SK-N-SH (cell line): ENCODE measurements at regions not wholly inside any gene's neighbourhood (a gene's known extent, or its start where the extent isn't known, plus 50 kb on each side); places are given as distances from the start of the nearest gene placed in this dataset.
"Not testable (repeated sequence)": the region's sequence is repeated elsewhere in the genome, so short reads cannot be mapped to it uniquely, and the experiment has no call there.

Experiments used
- CTCF ChIA-PET: fragments of 300-600, 350-600 bp; formaldehyde crosslinking; extraction: SDS; loops from one replicate; lab custom pipeline; 2021; lab: Yijun Ruan, JAX
- POLR2A ChIA-PET: fragments of 350-600 bp; sonication (Branson Sonifier 250); formaldehyde crosslinking; extraction: SDS; loops from one replicate; lab custom pipeline; 2020; ENCODE audit warnings: antibody characterized with exemption, inconsistent platforms; lab: Yijun Ruan, JAX
- DNase-seq: peaks from one replicate; pipeline ENCODE4 v3.0.0; 2012
- H2AFZ ChIP-seq: fragments of 200-600 bp; sonication (generic); 2 replicates; pipeline ENCODE4 v1.8.1; 2016; ENCODE audit warnings: antibody characterized with exemption, mild to moderate bottlenecking, low read depth
- H3F3A ChIP-seq: fragments of 200-600 bp; sonication (generic); replicated peaks from 2 replicates; pipeline ENCODE3; 2016; ENCODE audit warnings: antibody characterized with exemption, mild to moderate bottlenecking; ENCODE audit not compliant: insufficient read depth
- H3K27ac ChIP-seq, 2 experiments: fragments of 200-500 bp in 1 of 2; fragments of 200-600 bp in 1 of 2; sonication (Bioruptor generic) in 1 of 2; sonication (generic), shearing (Covaris generic) in 1 of 2; 2 replicates each; pipeline versions ENCODE4 v1.5.1 to v1.6.1; 2014 to 2016; ENCODE audit warnings: low read depth in 2 of 2, inconsistent platforms in 1 of 2, low read length in 1 of 2, mild to moderate bottlenecking in 1 of 2, mixed read lengths in 1 of 2
- H3K27me3 ChIP-seq: fragments of 200-600 bp; sonication (generic), shearing (Covaris generic); 2 replicates; pipeline ENCODE4 v1.6.1; 2016; ENCODE audit warnings: mixed run types; ENCODE audit not compliant: insufficient read depth
- H3K36me3 ChIP-seq, 2 experiments: fragments of 200-500 bp in 1 of 2; fragments of 200-600 bp in 1 of 2; sonication (Bioruptor generic) in 1 of 2; sonication (generic) in 1 of 2; replicated peaks in 1 of 2; 2 replicates each; pipeline versions ENCODE3 to v1.5.1; 2014 to 2016; ENCODE audit warnings: low read length in 1 of 2, mild to moderate bottlenecking in 1 of 2; ENCODE audit not compliant: insufficient read depth in 2 of 2, control insufficient read depth in 1 of 2
- H3K4me1 ChIP-seq, 2 experiments: fragments of 200-500 bp in 1 of 2; fragments of 200-600 bp in 1 of 2; sonication (Bioruptor generic) in 1 of 2; sonication (generic), shearing (Covaris generic) in 1 of 2; 2 replicates each; pipeline versions ENCODE4 v1.5.1 to v1.6.1; 2014 to 2016; ENCODE audit warnings: low read depth in 1 of 2, low read length in 1 of 2, mixed run types in 1 of 2; ENCODE audit not compliant: insufficient read depth in 2 of 2, control insufficient read depth in 1 of 2
- H3K4me2 ChIP-seq: fragments of 200-600 bp; sonication (generic), shearing (Covaris generic); 2 replicates; pipeline ENCODE4 v1.6.1; 2017; ENCODE audit warnings: mixed run types
- H3K4me3 ChIP-seq, 2 experiments: fragments of 200-500 bp in 1 of 2; fragments of 200-600 bp in 1 of 2; sonication (Bioruptor generic) in 1 of 2; sonication (generic), shearing (Covaris generic) in 1 of 2; 2 replicates each; pipeline versions ENCODE4 v1.5.1 to v1.8.1; 2014 to 2016; ENCODE audit warnings: low read depth in 2 of 2, inconsistent platforms in 1 of 2, low read length in 1 of 2, mild to moderate bottlenecking in 1 of 2, mixed read lengths in 1 of 2, moderate library complexity in 1 of 2
- H3K79me2 ChIP-seq: fragments of 200-600 bp; sonication (generic); 2 replicates; pipeline ENCODE4 v1.8.1; 2017; ENCODE audit warnings: mild to moderate bottlenecking; ENCODE audit not compliant: insufficient read depth
- H3K9ac ChIP-seq: fragments of 200-600 bp; sonication (generic); 2 replicates; pipeline ENCODE4 v1.6.1; 2017; ENCODE audit warnings: mixed run types
- H3K9me2 ChIP-seq: fragments of 200-600 bp; sonication (generic); 2 replicates; pipeline ENCODE4 v1.6.1; 2017; ENCODE audit warnings: mixed run types
- H3K9me3 ChIP-seq: fragments of 200-600 bp; sonication (generic); 2 replicates; pipeline ENCODE4 v1.6.1; 2017; ENCODE audit warnings: mixed run types, mild to moderate bottlenecking, moderate library complexity
- H4K20me1 ChIP-seq: fragments of 200-600 bp; sonication (generic); 2 replicates; pipeline ENCODE4 v1.6.1; 2017; ENCODE audit warnings: mild to moderate bottlenecking, mixed run types; ENCODE audit not compliant: insufficient read depth
- CHD2 ChIP-seq: fragments of 150-350 bp; IDR thresholded peaks from 2 replicates; pipeline ENCODE4 v1.6.1; 2018; ENCODE audit warnings: low read length; ENCODE audit not compliant: partially characterized antibody
- EP300 ChIP-seq, 2 experiments: IDR thresholded peaks; 2 replicates each; pipeline versions ENCODE4 v1.4.0 to v1.6.1; 2012; ENCODE audit warnings: borderline replicate concordance in 1 of 2, low read depth in 1 of 2, low read length in 1 of 2
- GABPA ChIP-seq: IDR thresholded peaks from 2 replicates; pipeline ENCODE4 v1.4.0; 2012; ENCODE audit warnings: low read depth, mild to moderate bottlenecking
- GATA2 ChIP-seq: sonication (generic); formaldehyde crosslinking; IDR thresholded peaks from 2 replicates; pipeline ENCODE4 v1.5.0; 2020; ENCODE audit warnings: mild to moderate bottlenecking, missing genetic modification reagents
- JUND ChIP-seq: IDR thresholded peaks from 2 replicates; pipeline ENCODE4 v1.4.0; 2012
- MXI1 ChIP-seq: IDR thresholded peaks from 2 replicates; pipeline ENCODE4 v1.6.1; 2012; ENCODE audit warnings: mild to moderate bottlenecking, low read depth, low read length, improper control_type of control experiment
- NFIC ChIP-seq: IDR thresholded peaks from 2 replicates; pipeline ENCODE4 v1.4.0; 2012; ENCODE audit warnings: borderline replicate concordance
- POLR2AphosphoS5 ChIP-seq: IDR thresholded peaks from 2 replicates; pipeline ENCODE4 v1.6.1; 2012; ENCODE audit warnings: low read depth, low read length
- TAF1 ChIP-seq: IDR thresholded peaks from 2 replicates; pipeline ENCODE4 v1.6.1; 2012; ENCODE audit warnings: low read depth, mild to moderate bottlenecking, low read length, moderate library complexity, borderline replicate concordance
- TEAD4 ChIP-seq: IDR thresholded peaks from 2 replicates; pipeline ENCODE4 v1.4.0; 2012; ENCODE audit warnings: mild to moderate bottlenecking, borderline replicate concordance; ENCODE audit not compliant: insufficient read depth
- WGBS: methylation state at CpG from one replicate; pipeline ENCODE4 v1.1.6; 2017; ENCODE audit warnings: low lambda C conversion rate; 5-methylcytosine and 5-hydroxymethylcytosine counted together
- TF ChIP-seq, protein P1 (sequence below): fragments of 150-350 bp; IDR thresholded peaks from 2 replicates; pipeline ENCODE4 v1.6.1; 2016; ENCODE audit warnings: mild to moderate bottlenecking, low read depth, low read length
- TF ChIP-seq, protein P2 (sequence below): IDR thresholded peaks from 2 replicates; pipeline ENCODE4 v1.4.0; 2012; ENCODE audit warnings: low read depth, borderline replicate concordance
- TF ChIP-seq, protein P3 (sequence below): fragments of 150-350 bp; IDR thresholded peaks from 2 replicates; pipeline ENCODE4 v1.6.1; 2017; ENCODE audit warnings: antibody characterized with exemption, low read length, low read depth, borderline replicate concordance

DNA sequence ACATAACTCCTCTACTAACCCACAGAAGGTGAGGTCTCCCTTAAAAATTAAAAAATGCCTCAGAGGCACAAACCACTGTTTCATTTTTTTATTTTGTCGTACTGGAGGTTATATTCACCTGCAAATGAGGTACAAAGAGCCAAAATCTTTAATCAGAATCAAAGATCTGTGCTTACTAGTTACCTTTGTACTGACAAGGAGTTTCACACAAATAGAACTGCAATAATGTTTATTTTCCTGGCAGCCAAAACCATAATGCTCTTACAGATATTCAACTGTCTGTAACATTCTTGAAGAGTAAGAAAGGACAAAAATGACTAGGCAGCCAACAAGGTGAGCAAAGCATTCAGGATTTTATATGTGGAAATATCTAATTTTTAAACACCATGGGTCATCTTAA is 105.1 kb upstream of the NOL4 start:
- no peak overlapping the region for H3K9ac ChIP-seq
- ChIA-PET POLR2A (no interaction called here), CTCF (no interaction called here)
- no peaks in the 10 kb centered on the region for H3K36me3 ChIP-seq
- no peak overlapping the region for H3K4me2 ChIP-seq
- H3K79me2 ChIP-seq, result no peaks in the 10 kb centered on the region
- H3K27ac ChIP-seq, result no peak overlapping the region
- no peaks in the 10 kb centered on the region for H3K9me3 ChIP-seq
- WGBS, result 17% methylated on average over 1 of the region's 1 CpG
- no peak overlapping the region for H3K4me3 ChIP-seq
- H3K4me1 ChIP-seq, result no peaks in the 10 kb centered on the region
- H3K9me2 ChIP-seq, result no peaks in the 10 kb centered on the region
- H2AFZ ChIP-seq, result no peak overlapping the region
- no peak for DNase-seq
- no peaks in the 10 kb centered on the region for H3K27me3 ChIP-seq
- H4K20me1 ChIP-seq, result no peaks in the 10 kb centered on the region
- no peaks in the 10 kb centered on the region for H3F3A ChIP-seq
- no peak for TF ChIP-seq MXI1
- no peak for TF ChIP-seq CHD2
- TF ChIP-seq, all 33 proteins: peak for 0

DNA sequence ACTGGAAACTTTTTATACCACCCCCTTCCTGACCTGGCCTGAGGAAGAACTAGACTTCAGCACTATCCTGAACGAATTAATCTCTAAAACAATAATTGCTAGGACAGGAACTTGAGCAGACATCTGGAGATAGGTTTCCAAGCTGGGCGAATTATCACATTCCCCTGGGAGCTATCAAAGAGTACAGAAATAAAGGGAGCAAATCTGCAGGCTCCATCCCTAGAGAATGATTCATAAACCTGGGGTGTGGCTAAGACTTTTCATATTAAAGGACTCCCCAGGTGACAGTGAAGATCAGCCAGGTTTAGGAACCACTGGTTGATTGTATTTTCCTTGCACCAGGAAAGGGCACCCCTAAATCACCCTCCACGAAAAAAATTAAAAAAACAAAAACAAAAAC is 105.6 kb upstream of the NOL4 start:
- H3F3A ChIP-seq, result no peaks in the 10 kb centered on the region
- H2AFZ ChIP-seq, result no peak overlapping the region
- ChIA-PET POLR2A (no interaction called here), CTCF (interaction anchor here (1.5 kb wide), 1 partner anchor 7 kb away, joined by 4 read pairs; no protein-coding TSS in a partner anchor)
- no peaks in the 10 kb centered on the region for H3K27me3 ChIP-seq
- no peaks in the 10 kb centered on the region for H3K9me3 ChIP-seq
- H3K79me2 ChIP-seq, result no peaks in the 10 kb centered on the region
- H3K9ac ChIP-seq, result no peak overlapping the region
- H3K4me3 ChIP-seq, result no peak overlapping the region
- TF ChIP-seq, protein P1, sequence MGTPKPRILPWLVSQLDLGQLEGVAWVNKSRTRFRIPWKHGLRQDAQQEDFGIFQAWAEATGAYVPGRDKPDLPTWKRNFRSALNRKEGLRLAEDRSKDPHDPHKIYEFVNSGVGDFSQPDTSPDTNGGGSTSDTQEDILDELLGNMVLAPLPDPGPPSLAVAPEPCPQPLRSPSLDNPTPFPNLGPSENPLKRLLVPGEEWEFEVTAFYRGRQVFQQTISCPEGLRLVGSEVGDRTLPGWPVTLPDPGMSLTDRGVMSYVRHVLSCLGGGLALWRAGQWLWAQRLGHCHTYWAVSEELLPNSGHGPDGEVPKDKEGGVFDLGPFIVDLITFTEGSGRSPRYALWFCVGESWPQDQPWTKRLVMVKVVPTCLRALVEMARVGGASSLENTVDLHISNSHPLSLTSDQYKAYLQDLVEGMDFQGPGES, result no peak
- no peak for TF ChIP-seq EP300 (IDR thresholded peaks at IDR 0.05; ENCODE audit: borderline replicate concordance in 1 of 2, low read depth in 1 of 2, low read length in 1 of 2)
- TF ChIP-seq TAF1, result no peak
- TF ChIP-seq GATA2 (CRISPR knock-in tag), result no peak
- TF ChIP-seq, protein P2, sequence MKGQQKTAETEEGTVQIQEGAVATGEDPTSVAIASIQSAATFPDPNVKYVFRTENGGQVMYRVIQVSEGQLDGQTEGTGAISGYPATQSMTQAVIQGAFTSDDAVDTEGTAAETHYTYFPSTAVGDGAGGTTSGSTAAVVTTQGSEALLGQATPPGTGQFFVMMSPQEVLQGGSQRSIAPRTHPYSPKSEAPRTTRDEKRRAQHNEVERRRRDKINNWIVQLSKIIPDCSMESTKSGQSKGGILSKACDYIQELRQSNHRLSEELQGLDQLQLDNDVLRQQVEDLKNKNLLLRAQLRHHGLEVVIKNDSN, result no peak
- TF ChIP-seq, protein P3, sequence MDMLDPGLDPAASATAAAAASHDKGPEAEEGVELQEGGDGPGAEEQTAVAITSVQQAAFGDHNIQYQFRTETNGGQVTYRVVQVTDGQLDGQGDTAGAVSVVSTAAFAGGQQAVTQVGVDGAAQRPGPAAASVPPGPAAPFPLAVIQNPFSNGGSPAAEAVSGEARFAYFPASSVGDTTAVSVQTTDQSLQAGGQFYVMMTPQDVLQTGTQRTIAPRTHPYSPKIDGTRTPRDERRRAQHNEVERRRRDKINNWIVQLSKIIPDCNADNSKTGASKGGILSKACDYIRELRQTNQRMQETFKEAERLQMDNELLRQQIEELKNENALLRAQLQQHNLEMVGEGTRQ, result no peak
- no peak for TF ChIP-seq POLR2AphosphoS5
- no peak for TF ChIP-seq NFIC
- no peak for TF ChIP-seq MXI1
- TF ChIP-seq GABPA, result no peak
- TF ChIP-seq TEAD4, result no peak
- TF ChIP-seq JUND, result no peak
- H3K9me2 ChIP-seq, result no peaks in the 10 kb centered on the region
- H3K27ac ChIP-seq, result no peak overlapping the region
- H3K36me3 ChIP-seq, result no peaks in the 10 kb centered on the region
- no peak for DNase-seq
- WGBS, result 10% methylated on average over 3 of the region's 3 CpGs
- H3K4me2 ChIP-seq, result no peak overlapping the region
- no peaks in the 10 kb centered on the region for H4K20me1 ChIP-seq
- H3K4me1 ChIP-seq, result no peaks in the 10 kb centered on the region

DNA sequence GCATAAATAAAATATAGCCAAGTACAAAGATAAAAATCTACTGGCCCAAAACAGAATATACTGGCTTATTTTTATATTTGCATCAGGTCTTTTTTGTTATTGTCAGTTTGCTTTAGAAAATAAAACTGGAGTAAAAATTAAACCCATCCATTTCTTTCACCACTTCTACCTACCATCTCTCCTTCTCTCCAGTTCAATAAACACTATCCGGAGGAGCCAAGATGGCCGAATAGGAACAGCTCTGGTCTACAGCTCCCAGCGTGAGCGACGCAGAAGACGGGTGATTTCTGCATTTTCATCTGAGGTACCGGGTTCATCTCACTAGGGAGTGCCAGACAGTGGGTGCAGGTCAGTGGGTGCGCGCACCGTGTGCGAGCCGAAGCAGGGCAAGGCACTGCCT is 106.2 kb upstream of the NOL4 start:
- 69% methylated on average over 9 of the region's 12 CpGs for WGBS
- H3K36me3 ChIP-seq, H3K9me2 ChIP-seq, H3K4me1 ChIP-seq, H3K4me2 ChIP-seq, H3K9me3 ChIP-seq, H3K27me3 ChIP-seq, H4K20me1 ChIP-seq, DNase-seq, H2AFZ ChIP-seq, H3K4me3 ChIP-seq, H3K9ac ChIP-seq, H3F3A ChIP-seq, H3K79me2 ChIP-seq, POLR2A ChIA-PET, H3K27ac ChIP-seq: not testable (repeated sequence)
- CTCF ChIA-PET, result interaction anchor here (1.5 kb wide), 1 partner anchor 8 kb away, joined by 4 read pairs; no protein-coding TSS in a partner anchor

DNA sequence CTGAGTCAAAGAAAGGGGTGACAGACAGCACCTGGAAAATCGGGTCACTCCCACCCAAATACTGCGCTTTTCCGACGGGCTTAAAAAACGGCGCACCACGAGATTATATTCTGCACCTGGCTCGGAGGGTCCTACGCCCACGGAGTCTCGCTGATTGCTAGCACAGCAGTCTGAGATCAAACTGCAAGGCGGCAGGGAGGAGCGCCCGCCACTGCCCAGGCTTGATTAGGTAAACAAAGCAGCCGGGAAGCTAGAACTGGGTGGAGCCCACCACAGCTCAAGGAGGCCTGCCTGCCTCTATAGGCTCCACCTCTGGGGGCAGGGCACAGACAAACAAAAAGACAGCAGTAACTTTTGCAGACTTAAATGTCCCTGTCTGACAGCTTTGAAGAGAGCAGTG is 106.6 kb upstream of the NOL4 start:
- H3K9me3 ChIP-seq, H3K27me3 ChIP-seq, H2AFZ ChIP-seq, H3K79me2 ChIP-seq, DNase-seq, POLR2A ChIA-PET, H3K4me2 ChIP-seq, H3K4me1 ChIP-seq, H3F3A ChIP-seq, H3K9ac ChIP-seq, H3K9me2 ChIP-seq, H3K27ac ChIP-seq, H3K4me3 ChIP-seq, H3K36me3 ChIP-seq, H4K20me1 ChIP-seq: not testable (repeated sequence)
- CTCF ChIA-PET, result interaction anchor here (1.5 kb wide), 1 partner anchor 9 kb away, joined by 4 read pairs; no protein-coding TSS in a partner anchor
- WGBS, result 75% methylated on average over 6 of the region's 15 CpGs
